Fibroblast of villous mesenchyme (primary cell): ENCODE measurements at regions not wholly inside any gene's neighbourhood (a gene's known extent, or its start where the extent isn't known, plus 50 kb on each side); places are given as distances from the start of the nearest gene placed in this dataset.

Experiments used
- DNase-seq: peaks from one replicate; pipeline ENCODE4 v3.0.0-alpha.2; 2010; ENCODE audit warnings: low read depth
- H3K4me3 ChIP-seq: 2 replicates; pipeline ENCODE4 v1.5.1; 2011; ENCODE audit warnings: low read depth, mild to moderate bottlenecking, low read length
- CTCF ChIP-seq: IDR thresholded peaks from 2 replicates; pipeline ENCODE4 v1.5.1; 2012; ENCODE audit warnings: low read depth, mild to moderate bottlenecking, low read length; ENCODE audit not compliant: insufficient read depth

- no peak for TF ChIP-seq CTCF
- H3K4me3 ChIP-seq: no peak overlapping the region
- no peak for DNase-seq
These were observed 119.0 kb upstream of the PRSS16 start for GRCh38 chr6:27128311-27129094.

- H3K4me3 ChIP-seq: no peak overlapping the region
- no peak for TF ChIP-seq CTCF
- DNase-seq: no peak
These were observed 118.2 kb upstream of the PRSS16 start for GRCh38 chr6:27129095-27129815.

GRCh38 chr6:27129917-27130316 is 117.6 kb upstream of the PRSS16 start:
- DNase-seq: no peak
- H3K4me3 ChIP-seq: no peak overlapping the region
- TF ChIP-seq CTCF: no peak

GRCh38 chr6:27130668-27131428 is 116.7 kb upstream of the PRSS16 start:
- no peak for TF ChIP-seq CTCF
- DNase-seq: no peak
- H3K4me3 ChIP-seq: peak overlapping the region; percentile 76

GRCh38 chr6:27132282-27132531 is 115.3 kb upstream of the PRSS16 start:
- peak; percentile 55 for DNase-seq
- peak overlapping the region; percentile 76 for H3K4me3 ChIP-seq

GRCh38 chr6:27132532-27133280 is 114.8 kb upstream of the PRSS16 start:
- TF ChIP-seq CTCF: no peak
- DNase-seq: peak; percentile 100
- peak overlapping the region; percentile 76 for H3K4me3 ChIP-seq
